ENCODE measurements at regions not wholly inside any gene's neighbourhood (a gene's known extent, or its start where the extent isn't known, plus 50 kb on each side); places are given as distances from the start of the nearest gene placed in this dataset.

DNA sequence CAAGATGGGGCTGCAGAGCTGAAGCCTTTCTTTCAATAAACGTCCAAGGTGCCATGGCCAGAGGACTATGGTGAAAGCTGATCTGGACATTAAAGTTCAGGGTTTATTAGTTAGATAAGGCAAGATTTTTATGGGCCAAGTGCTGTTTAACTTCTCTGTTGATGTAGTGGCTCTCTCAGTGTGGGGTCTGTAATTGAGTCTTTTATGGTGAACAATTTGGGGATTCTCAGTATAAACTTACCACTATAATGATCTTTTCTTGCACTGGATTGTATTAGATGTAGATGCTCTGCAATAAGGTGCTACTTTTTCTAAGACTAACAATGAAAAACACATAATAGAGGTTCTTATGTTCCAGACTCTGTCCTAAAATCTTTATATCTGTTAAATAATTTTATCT is 190.1 kb upstream of the KLF12 start:
- DNase-seq = no peak

DNA sequence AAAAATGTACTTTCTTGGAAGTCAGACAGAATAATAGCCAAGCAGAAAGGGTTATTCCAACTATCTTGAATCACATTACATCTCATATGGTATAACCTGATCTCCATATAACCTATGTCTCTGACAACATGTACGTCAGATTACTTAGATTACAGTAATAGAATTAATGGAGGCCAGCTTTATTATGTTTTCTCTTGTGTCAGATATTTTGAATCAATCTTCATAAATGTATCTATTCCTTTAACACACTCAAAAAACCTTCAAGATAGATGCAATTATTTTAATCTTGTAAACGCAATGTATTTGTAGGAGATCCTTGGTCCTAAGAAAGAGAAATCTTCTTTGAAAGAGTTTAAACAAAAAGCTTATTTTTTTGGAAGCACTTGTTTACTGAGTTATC is 188.4 kb upstream of the KLF12 start:
- DNase-seq = no peak

DNA sequence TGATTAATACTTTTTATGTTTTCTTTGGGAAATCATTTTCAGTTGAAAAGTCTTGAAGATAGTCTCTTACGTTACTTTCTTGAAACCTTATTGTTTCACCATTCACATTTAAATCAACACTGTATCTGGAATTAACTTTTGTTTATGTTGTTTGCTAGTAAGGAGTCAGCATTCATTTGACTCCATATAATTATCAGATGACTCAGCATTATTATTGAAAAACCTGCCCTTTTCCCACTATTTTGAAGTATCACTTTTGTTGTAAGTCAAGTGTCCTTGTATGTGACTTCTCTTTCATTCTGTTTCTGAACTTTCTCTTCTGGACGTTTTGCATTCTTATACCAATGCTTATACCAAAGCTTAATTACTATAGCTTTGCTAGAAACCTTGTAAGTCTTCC is 186.1 kb upstream of the KLF12 start:
- no peak for DNase-seq

- peak; percentile 87 for DNase-seq
These were observed 182.3 kb upstream of the KLF12 start for GRCh38 chr13:74316547-74316946.

GRCh38 chr13:74306496-74306895 is 172.3 kb upstream of the KLF12 start:
- DNase-seq = no peak

DNA sequence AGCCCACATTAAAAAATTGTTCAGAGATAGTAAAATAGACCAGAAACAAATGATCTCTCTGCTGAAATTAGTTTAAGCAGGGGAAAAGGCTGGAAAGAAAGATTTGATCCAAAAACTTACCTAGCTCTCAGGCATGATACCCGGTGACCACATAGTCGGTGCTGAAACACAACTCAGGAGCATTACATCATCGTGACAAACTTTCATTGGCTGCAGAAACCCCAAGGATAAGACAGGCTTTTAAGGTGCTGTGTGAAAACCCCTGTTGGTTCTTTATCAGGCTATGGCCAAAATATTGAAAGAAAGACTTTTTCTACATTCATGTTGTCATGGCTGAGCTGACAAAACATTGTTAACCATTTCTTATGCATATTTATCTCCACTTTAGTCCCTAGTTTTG is 171.7 kb upstream of the KLF12 start:
- DNase-seq = no peak

DNA sequence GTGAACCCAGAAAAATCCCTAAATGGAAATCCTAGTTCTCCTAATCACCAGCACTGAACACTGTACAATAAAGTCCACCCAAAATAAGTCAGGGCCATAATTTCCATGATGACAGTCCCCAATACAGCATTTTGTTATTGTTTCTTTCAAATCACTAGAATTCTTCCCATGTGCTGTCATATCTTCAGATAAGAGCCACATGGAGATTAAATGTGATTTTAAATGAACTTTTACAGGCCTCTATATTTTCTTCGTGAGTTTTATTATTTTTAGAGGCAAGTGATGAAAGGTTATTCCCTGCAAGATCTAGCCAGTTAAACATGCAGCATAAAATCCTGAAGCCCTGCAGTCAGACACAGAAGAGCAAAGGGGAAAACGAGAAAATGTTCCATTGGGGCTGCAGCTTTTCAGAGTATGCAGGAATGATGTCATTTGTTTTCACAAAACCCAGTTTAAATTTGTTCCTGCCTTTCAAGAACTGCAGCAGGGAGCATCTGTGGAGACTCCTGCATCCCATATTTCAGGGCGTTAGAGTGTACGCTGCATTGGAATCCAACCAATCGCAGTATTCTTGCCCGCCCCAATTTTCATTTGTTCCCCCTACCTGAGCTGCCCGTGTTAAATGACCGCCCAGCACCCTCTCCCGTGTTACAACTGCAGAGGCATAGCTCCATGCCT is 167.2 kb upstream of the KLF12 start:
- no peak for DNase-seq

GRCh38 chr13:74300162-74300561 is 166.0 kb upstream of the KLF12 start:
- DNase-seq = no peak

GRCh38 chr13:74299721-74300120 is 165.5 kb upstream of the KLF12 start:
- no peak for DNase-seq

DNA sequence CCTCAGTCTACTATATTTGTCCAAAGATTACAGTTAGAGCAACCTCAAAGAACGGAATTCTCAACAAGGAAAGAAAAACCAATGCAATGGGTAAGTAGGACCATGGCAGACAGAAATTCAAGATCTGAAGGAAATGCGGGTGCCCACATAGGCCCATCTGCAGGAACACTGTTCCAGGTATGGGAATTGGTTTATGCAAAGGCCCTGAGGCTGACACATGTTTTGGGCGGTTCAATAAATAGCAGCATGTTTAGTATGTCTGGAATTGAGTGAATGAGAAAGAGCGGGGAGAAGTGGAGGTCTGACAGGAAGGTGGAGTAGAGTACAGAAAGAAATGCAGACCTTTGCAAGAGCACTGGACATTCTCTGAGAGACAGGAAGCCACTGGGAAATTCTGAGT is 164.7 kb upstream of the KLF12 start:
- DNase-seq = no peak

- peak; percentile 95 for DNase-seq
These were observed 155.9 kb upstream of the KLF12 start for GRCh38 chr13:74289861-74290773.

- DNase-seq = no peak
These were observed 154.9 kb upstream of the KLF12 start for GRCh38 chr13:74289107-74289506.

DNA sequence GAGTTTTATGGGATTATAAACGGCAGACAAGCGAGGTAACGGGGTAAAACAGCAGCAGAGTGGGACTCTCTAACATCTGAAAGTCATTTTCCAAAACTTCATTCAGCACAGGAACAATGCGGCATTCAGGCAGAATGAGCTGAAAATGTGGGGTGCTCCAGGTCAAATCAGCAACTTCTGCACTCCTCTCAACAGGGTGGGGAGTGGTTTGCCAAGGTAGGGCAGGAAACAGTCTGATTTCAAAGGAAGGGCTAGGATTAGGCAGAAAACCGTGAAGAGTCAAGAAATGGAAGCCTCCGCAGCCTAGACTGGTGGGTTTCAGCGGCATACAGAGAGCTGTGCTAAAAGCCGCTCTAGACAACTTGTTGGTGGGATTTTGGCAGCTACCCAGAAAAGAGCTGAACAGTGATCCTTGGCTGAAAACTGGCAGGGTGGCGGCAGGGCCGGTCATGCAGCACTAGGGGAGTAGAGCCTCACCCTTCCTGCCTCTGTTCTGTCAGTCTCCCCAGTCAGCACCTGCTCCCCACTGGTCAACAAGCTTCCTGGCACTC is 154.2 kb upstream of the KLF12 start:
- no peak for DNase-seq

- DNase-seq = peak; percentile 20
These were observed 153.5 kb upstream of the KLF12 start for GRCh38 chr13:74287724-74288169.

DNA sequence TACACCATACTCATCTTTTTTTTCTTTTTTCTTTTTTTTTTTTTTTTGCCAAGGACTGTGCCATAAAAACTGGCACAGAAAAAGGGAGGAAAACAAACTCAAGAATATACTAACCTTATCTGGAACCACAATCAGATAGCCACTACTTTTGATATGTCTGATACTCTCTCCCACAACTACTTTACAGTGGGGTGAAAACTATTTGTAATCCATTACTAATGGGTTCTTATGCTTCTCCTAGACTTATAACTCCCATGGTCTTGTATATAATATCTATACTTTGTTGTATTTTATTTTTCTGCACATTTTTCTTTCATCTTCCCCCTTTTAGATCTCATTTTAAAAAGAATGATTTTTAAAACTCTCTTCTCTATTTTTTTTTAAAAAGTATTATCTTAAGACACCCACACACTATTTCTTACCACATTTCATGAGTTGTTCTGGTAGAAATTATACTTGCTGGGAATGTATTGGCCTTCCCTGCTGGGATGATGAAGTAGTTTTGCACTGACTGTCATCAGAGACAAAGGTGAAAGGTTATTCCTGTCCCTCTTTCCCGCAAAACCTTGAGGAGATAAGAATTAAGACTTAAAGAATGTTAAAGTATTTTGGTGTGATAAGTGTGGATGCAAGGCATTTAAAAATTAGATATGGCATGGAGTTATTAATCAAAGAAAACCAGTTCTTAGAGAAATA is 146.7 kb upstream of the KLF12 start:
- DNase-seq = no peak

- DNase-seq = no peak
These were observed 146.0 kb upstream of the KLF12 start for GRCh38 chr13:74280093-74280794.

DNA sequence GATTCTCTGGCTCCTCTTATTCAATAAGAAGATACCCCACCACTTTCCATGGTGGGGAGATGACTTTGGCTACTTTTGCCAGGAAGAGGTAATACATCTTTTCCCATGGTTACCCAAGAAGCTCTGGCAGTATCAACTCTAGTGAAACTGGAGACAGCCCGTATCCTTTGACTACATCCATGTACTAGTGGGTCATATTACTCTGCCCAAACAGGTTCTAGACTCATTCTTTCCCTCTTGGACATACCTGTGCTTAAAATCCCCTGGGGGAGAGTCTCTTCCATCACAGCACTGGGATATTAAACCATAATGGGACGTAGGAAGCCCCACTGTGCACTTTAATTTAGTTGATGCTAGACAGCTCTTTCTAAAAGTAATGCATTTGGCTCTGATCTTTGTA is 144.7 kb upstream of the KLF12 start:
- no peak for DNase-seq

DNA sequence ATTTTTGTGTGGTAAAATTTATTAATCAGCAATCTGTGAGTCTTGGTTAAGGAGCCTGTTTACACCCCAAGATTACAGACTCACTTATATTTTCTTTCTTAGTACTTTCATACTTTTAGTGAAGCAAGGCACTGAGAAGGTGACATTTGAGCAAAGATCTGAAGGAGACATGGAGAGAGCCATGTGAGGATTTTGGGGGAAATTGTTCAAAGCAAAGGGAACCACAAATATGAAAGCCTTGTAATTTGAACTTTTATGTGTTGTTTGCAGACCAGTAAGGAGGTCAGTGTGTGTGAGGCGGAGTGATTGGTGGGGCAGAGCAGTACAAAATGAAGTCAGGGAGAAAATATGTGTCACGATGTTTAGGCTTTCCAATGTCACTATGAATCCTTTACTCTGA is 140.7 kb upstream of the KLF12 start:
- no peak for DNase-seq

GRCh38 chr13:74273581-74273980 is 139.4 kb upstream of the KLF12 start:
- no peak for DNase-seq

- no peak for DNase-seq
These were observed 138.6 kb upstream of the KLF12 start for GRCh38 chr13:74272826-74273225.

GRCh38 chr13:74270018-74270417 is 135.8 kb upstream of the KLF12 start:
- peak; percentile 48 for DNase-seq

DNA sequence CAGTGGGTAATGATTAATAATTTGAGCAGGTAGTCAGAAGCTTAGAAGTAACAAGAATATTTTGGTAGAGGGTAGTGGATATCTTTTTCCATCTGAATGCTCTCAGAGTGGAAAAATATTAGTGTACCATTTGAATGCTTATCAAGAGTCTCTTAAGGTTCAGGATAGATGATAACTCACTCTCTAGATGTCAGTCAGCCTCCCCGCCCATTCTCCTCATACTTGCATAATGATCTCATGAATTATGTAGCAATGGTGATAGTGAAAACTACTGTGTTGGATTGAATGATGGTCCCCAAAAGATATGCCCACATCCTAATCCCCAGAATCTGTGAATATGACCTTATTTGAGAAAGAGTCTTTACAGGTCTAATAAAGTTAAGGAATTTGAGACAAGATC is 132.7 kb upstream of the KLF12 start:
- peak; percentile 69 for DNase-seq

DNA sequence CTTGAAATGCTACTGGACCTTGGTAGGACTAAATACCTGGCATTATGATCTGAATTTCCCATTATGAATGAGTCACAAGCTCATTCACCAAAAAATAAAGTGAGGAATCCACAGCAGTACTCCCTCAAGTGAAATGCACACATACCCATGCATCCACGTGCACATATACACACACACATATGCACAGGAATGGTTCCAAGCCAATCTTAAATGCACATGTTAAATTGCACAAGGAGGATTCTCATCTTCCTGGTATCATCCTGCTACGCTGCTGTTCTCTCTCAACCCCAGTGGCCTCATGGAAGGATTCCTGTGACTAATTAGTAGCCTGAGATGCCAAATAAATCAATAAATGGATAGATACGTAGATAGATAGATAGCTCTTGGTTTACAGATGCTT is 132.1 kb upstream of the KLF12 start:
- no peak for DNase-seq
